ENCODE measurements at regions not wholly inside any gene's neighbourhood (a gene's known extent, or its start where the extent isn't known, plus 50 kb on each side); places are given as distances from the start of the nearest gene placed in this dataset.

GRCh38 chr2:136407952-136408318 is 290.0 kb upstream of the CXCR4 start:
- TF ChIP-seq, protein P1, sequence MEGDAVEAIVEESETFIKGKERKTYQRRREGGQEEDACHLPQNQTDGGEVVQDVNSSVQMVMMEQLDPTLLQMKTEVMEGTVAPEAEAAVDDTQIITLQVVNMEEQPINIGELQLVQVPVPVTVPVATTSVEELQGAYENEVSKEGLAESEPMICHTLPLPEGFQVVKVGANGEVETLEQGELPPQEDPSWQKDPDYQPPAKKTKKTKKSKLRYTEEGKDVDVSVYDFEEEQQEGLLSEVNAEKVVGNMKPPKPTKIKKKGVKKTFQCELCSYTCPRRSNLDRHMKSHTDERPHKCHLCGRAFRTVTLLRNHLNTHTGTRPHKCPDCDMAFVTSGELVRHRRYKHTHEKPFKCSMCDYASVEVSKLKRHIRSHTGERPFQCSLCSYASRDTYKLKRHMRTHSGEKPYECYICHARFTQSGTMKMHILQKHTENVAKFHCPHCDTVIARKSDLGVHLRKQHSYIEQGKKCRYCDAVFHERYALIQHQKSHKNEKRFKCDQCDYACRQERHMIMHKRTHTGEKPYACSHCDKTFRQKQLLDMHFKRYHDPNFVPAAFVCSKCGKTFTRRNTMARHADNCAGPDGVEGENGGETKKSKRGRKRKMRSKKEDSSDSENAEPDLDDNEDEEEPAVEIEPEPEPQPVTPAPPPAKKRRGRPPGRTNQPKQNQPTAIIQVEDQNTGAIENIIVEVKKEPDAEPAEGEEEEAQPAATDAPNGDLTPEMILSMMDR (IDR thresholded peaks at IDR 0.05; ENCODE audit: low read depth, low read length): no peak
- no peak overlapping the region for H3K4me3 ChIP-seq (ENCODE audit: low read depth, low read length)
- in situ Hi-C loops (cut with HindIII; ENCODE audit: low sequenced_read_pairs): no loop called here
- no peak for DNase-seq (ENCODE audit: low read depth, low spot score)

- DNase-seq (ENCODE audit: low read depth, low spot score): no peak
- in situ Hi-C loops (cut with HindIII; ENCODE audit: low sequenced_read_pairs): no loop called here
- TF ChIP-seq, protein P1 (IDR thresholded peaks at IDR 0.05; ENCODE audit: low read depth, low read length): no peak
- no peak overlapping the region for H3K4me3 ChIP-seq (ENCODE audit: low read depth, low read length)
Observed at GRCh38 chr2:136407117-136407951, 289.4 kb upstream of the CXCR4 start.

GRCh38 chr2:136404925-136405324 is 287.0 kb upstream of the CXCR4 start:
- no peak for DNase-seq (ENCODE audit: low read depth, low spot score)
- H3K4me3 ChIP-seq (ENCODE audit: low read depth, low read length): no peak overlapping the region
- TF ChIP-seq, protein P1 (IDR thresholded peaks at IDR 0.05; ENCODE audit: low read depth, low read length): no peak
- in situ Hi-C loops (cut with HindIII; ENCODE audit: low sequenced_read_pairs): no loop called here

- TF ChIP-seq, protein P1 (IDR thresholded peaks at IDR 0.05; ENCODE audit: low read depth, low read length): no peak
- in situ Hi-C loops (cut with HindIII; ENCODE audit: low sequenced_read_pairs): no loop called here
- no peak overlapping the region for H3K4me3 ChIP-seq (ENCODE audit: low read depth, low read length)
- DNase-seq (ENCODE audit: low read depth, low spot score): no peak
Observed at GRCh38 chr2:136404176-136404575, 286.2 kb upstream of the CXCR4 start.

DNA sequence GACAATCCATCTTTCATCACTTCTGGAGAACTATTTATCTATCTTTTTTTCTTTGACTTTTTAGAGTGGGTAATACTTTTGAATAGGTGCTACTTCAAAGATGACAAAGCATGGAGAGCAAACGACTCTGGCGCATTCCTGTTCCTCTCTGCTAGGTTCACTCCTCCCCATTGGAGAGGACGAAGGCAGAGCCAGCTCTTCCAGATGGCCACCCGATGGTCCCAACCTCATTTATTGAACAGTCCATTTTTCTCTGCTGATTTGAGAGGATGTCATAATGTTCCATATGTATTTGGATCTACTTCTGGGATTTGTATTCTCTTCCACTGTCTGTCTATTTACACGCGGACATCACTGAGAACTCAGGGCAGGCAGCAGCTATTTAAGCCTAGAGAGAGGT is 284.3 kb upstream of the CXCR4 start:
- no peak overlapping the region for H3K4me3 ChIP-seq (ENCODE audit: low read depth, low read length)
- DNase-seq (ENCODE audit: low read depth, low spot score): no peak
- in situ Hi-C loops (cut with HindIII; ENCODE audit: low sequenced_read_pairs): no loop called here
- TF ChIP-seq, protein P1 (IDR thresholded peaks at IDR 0.05; ENCODE audit: low read depth, low read length): no peak

- no peak overlapping the region for H3K4me3 ChIP-seq (ENCODE audit: low read depth, low read length)
- no peak for DNase-seq (ENCODE audit: low read depth, low spot score)
- TF ChIP-seq, protein P1 (IDR thresholded peaks at IDR 0.05; ENCODE audit: low read depth, low read length): no peak
- in situ Hi-C loops (cut with HindIII; ENCODE audit: low sequenced_read_pairs): no loop called here
Observed at GRCh38 chr2:136399667-136400289, 281.8 kb upstream of the CXCR4 start.

All from astrocyte of the spinal cord (primary cell).